ENCODE measurements at regions not wholly inside any gene's neighbourhood (a gene's known extent, or its start where the extent isn't known, plus 50 kb on each side); places are given as distances from the start of the nearest gene placed in this dataset.
"Not testable (repeated sequence)": the region's sequence is repeated elsewhere in the genome, so short reads cannot be mapped to it uniquely, and the experiment has no call there.

- not testable (repeated sequence) for TF ChIP-seq POLR2A, POLR2AphosphoS5 (IDR thresholded peaks at IDR 0.05; ENCODE audit: low read depth, low read length)
These were observed 91.2 kb upstream of the SVIL start for GRCh38 chr10:29725927-29726326.

All from GM12891 (cell line).